AG09319 (cell line): ENCODE measurements at regions not wholly inside any gene's neighbourhood (a gene's known extent, or its start where the extent isn't known, plus 50 kb on each side); places are given as distances from the start of the nearest gene placed in this dataset.

Experiments used
- DNase-seq: peaks from one replicate; pipeline ENCODE4 v3.0.0-alpha.2; 2010; ENCODE audit warnings: low read depth; ENCODE audit errors: extremely low read depth
- TF ChIP-seq, protein P1 (sequence below): IDR thresholded peaks from 2 replicates; pipeline ENCODE4 v1.5.1; 2011; ENCODE audit warnings: low read depth, mild to moderate bottlenecking, inconsistent platforms, low read length, moderate library complexity

DNA sequence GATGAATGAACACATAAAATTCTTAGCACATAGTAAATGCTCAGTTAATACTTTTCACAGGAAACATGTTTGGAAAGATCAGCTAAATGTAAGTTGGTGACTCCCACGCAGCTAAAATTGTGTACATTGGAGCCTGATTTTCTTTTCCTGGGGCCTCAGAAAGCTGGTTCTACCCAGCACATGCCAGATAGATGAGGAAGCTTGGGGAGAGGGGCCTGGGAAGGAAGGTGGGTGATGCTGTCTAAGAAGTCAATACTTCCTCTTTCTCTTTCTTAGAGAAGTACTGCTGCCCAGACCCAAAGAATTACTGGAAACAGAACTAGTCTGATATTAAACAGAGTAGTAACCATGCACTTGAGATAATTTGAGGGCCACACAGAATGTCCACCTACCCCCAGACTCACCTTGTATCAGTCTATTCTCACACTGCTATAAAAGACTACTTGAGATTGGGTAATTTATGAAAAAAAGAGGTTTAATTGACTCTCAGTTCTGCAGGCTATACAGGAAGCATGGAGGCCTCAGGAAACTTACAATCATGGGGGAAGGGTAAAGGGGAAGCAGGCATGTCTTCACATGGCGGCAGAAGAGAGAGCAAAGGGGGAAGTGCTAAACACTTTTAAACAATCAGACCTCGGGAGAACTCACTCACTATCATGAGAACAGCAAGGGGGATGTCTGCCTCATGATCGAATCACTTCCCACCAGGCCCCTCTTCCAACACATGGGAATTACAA is 123.3 kb upstream of the MED13L start:
- no peak for DNase-seq
- TF ChIP-seq, protein P1, sequence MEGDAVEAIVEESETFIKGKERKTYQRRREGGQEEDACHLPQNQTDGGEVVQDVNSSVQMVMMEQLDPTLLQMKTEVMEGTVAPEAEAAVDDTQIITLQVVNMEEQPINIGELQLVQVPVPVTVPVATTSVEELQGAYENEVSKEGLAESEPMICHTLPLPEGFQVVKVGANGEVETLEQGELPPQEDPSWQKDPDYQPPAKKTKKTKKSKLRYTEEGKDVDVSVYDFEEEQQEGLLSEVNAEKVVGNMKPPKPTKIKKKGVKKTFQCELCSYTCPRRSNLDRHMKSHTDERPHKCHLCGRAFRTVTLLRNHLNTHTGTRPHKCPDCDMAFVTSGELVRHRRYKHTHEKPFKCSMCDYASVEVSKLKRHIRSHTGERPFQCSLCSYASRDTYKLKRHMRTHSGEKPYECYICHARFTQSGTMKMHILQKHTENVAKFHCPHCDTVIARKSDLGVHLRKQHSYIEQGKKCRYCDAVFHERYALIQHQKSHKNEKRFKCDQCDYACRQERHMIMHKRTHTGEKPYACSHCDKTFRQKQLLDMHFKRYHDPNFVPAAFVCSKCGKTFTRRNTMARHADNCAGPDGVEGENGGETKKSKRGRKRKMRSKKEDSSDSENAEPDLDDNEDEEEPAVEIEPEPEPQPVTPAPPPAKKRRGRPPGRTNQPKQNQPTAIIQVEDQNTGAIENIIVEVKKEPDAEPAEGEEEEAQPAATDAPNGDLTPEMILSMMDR: no peak

DNA sequence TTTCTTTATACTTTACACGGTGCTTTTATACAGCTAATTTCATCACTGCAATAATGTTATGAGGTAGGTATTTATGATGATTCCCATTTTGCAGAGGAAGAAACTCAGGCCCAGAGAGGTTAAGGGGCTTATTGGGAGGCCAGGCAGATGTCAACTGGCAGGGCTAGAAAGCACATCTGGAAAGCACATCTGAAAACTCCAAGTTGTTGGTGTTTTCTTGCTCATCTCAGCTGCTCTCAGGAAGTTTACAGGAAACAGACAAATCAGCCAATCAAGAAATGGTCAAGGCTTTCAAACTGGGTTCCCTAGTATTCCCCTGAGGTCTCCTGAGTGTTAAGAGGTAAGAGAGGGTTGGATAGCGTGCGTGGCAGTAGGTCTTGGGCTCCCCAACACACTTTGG is 124.1 kb upstream of the MED13L start:
- DNase-seq: no peak
- TF ChIP-seq, protein P1: no peak

DNA sequence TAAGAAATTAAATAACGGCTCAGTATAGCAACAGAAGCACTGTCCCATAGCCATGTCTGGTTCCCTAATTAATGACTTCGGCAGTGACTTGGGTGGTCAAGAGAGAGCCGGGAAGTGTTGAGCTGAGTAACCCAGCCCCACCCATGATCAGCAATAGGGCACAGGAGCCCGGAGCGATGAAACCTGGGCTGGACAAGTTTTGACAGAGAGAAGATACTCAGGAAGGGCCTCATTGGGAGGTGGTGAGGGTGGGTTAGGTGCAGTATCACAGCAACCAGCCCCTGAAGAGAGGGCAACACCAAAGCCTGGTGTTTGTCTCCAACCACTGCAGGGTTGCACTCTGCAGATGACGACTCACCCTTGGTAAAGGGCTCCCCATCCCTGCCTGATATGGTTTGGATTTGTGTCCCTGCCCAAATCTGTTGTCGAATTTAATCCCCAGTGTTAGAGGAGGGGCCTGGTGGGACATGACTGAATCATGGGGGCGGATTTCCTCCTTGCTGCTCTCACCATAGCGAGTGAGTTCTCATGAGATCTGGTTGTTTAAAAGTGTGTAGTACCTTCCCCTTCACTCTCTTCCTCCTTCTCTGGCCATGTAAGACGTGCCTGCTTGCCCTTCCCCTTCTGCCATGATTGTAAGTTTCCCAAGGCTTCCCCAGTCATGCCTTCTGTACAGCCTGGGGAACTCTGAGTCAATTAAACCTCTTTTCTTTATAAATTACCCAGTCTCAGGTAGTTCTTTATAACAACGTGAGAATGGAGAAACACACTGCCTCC is 124.9 kb upstream of the MED13L start:
- DNase-seq: no peak
- TF ChIP-seq, protein P1: no peak

DNA sequence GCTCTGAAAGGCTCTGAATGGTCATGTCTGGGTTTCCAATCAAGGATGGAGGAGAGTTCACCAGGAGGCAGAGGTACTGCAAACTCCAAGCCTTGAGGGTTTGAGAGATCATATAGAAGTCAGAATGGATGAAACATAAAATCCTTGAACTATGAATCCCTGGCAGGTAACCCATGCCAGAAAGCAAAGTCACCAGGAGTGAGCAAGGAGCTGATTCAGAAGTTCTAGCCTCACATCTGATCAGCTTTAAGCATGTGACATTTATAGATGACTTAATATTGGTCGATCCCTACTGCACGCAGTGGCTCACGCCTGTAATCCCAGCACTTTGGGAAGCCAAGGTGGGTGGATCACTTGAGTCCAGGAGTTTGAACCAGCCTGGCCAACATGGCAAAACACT is 126.1 kb upstream of the MED13L start:
- TF ChIP-seq, protein P1: no peak

DNA sequence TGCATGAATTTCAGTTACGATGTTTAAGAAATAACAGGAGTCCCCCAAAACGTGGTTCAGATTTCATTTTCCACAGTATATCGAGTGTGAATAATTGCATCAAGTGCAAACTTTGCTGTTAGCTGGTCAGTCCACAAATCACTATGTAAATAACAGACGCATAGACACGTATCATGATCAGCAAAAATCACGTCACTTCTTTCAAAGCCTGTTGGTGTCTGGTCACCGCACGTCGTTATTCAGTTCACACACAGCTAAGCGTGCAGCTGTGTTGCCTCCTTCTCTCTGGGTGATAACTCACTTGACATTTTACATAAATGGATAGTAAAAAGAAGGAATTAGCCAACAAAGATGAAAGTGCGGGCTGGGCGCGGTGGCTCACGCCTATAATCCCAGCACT is 126.8 kb upstream of the MED13L start:
- DNase-seq: no peak
- TF ChIP-seq, protein P1: no peak

More for the DNA sequence above, 126.1 kb upstream of the MED13L start:
- DNase-seq: no peak

DNA sequence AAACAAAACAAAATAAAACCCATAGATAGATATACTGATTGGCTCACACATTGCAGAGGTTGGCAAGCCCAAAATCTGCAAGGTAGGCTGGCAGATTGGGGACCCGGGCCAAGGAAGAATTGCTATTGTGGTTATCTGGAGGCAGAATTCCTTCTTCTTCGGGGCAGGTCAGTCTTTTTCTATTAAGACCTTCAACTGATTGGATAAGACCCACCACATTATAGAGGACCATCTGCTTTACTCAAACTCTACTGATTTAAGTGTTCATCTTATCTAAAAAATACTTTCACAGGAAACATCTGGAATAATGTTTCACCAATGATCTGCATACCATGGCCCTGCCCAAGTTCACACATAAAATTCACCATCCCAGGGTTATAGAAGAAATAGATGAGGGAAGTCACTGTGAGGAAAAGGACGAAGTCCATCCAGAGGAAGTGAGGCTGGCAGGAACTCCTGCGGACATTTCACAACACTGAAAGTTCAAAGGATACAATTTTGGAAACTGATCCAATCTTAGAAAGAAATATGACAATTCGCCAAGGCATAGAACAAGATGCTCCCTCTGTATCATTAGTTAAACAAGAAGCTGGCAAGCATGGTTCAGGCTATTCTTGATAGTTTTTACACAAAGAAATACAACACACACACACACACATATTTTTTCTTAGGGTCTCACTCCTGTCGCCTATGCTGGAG is 127.6 kb upstream of the MED13L start:
- TF ChIP-seq, protein P1: no peak
- DNase-seq: no peak

DNA sequence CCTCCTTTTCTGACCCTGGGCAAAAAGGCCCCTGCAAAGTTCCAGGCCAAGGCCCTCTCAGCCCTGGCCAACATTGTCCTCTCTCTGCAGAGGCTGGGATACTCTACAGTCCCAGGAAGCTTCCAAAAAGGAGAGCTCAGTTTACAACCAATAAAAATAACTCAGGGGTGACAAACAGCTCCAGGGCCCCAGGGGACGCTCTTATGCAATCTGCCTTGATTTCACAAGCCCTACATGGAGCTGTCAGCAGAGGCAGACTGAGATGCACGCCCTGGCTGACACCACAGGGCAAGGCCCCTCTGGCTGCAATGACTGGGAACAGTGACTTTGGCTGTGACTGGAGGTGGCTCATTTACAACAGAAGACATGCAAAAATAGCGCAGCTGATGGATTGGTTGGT is 129.0 kb upstream of the MED13L start:
- peak; percentile 68 for DNase-seq
- TF ChIP-seq, protein P1: no peak
